ENCODE measurements at regions not wholly inside any gene's neighbourhood (a gene's known extent, or its start where the extent isn't known, plus 50 kb on each side); places are given as distances from the start of the nearest gene placed in this dataset.

- DNase-seq (ENCODE audit: low read depth, low spot score), result no peak
- no peak overlapping the region for H3K4me3 ChIP-seq (ENCODE audit: low read depth, low read length)
- POLR2A ChIA-PET, result no interaction called here
- no peak for TF ChIP-seq CTCF (IDR thresholded peaks at IDR 0.05; ENCODE audit: insufficient read depth, low read length, missing control alignments)
- CTCF ChIA-PET, result no interaction called here
These were observed 133.4 kb downstream of the RTL9 start for GRCh38 chrX:110491846-110492620.

GRCh38 chrX:110504947-110505346 is 146.3 kb downstream of the RTL9 start:
- ChIA-PET CTCF (no interaction called here), POLR2A (no interaction called here)
- no peak for TF ChIP-seq CTCF (IDR thresholded peaks at IDR 0.05; ENCODE audit: insufficient read depth, low read length, missing control alignments)
- no peak overlapping the region for H3K4me3 ChIP-seq (ENCODE audit: low read depth, low read length)
- DNase-seq (ENCODE audit: low read depth, low spot score), result no peak

GRCh38 chrX:110509755-110510532 is 151.3 kb downstream of the RTL9 start:
- no peak for TF ChIP-seq CTCF (IDR thresholded peaks at IDR 0.05; ENCODE audit: insufficient read depth, low read length, missing control alignments)
- CTCF ChIA-PET, result no interaction called here
- no peak for DNase-seq (ENCODE audit: low read depth, low spot score)
- POLR2A ChIA-PET, result no interaction called here
- no peak overlapping the region for H3K4me3 ChIP-seq (ENCODE audit: low read depth, low read length)

- CTCF ChIA-PET, result no interaction called here
These were observed 152.6 kb downstream of the RTL9 start for GRCh38 chrX:110511238-110511637.

GRCh38 chrX:110512341-110512740 is 153.7 kb downstream of the RTL9 start:
- ChIA-PET POLR2A (no interaction called here), CTCF (no interaction called here)
- no peak for DNase-seq (ENCODE audit: low read depth, low spot score)
- no peak overlapping the region for H3K4me3 ChIP-seq (ENCODE audit: low read depth, low read length)
- TF ChIP-seq CTCF (IDR thresholded peaks at IDR 0.05; ENCODE audit: insufficient read depth, low read length, missing control alignments), result no peak

More at GRCh38 chrX:110511238-110511637, 152.6 kb downstream of the RTL9 start:
- POLR2A ChIA-PET, result no interaction called here
- H3K4me3 ChIP-seq (ENCODE audit: low read depth, low read length), result no peak overlapping the region
- no peak for TF ChIP-seq CTCF (IDR thresholded peaks at IDR 0.05; ENCODE audit: insufficient read depth, low read length, missing control alignments)
- no peak for DNase-seq (ENCODE audit: low read depth, low spot score)

GRCh38 chrX:110514509-110514908 is 155.9 kb downstream of the RTL9 start:
- no peak overlapping the region for H3K4me3 ChIP-seq (ENCODE audit: low read depth, low read length)
- ChIA-PET CTCF (no interaction called here), POLR2A (no interaction called here)
- no peak for DNase-seq (ENCODE audit: low read depth, low spot score)
- no peak for TF ChIP-seq CTCF (IDR thresholded peaks at IDR 0.05; ENCODE audit: insufficient read depth, low read length, missing control alignments)
